LNCaP clone FGC (cell line): ENCODE measurements at regions not wholly inside any gene's neighbourhood (a gene's known extent, or its start where the extent isn't known, plus 50 kb on each side); places are given as distances from the start of the nearest gene placed in this dataset.
"Not testable (repeated sequence)": the region's sequence is repeated elsewhere in the genome, so short reads cannot be mapped to it uniquely, and the experiment has no call there.

Experiments
- DNase-seq: peaks from one replicate; pipeline ENCODE4 v3.0.0-alpha.2; 2011; ENCODE audit warnings: low read depth
- H3K4me3 ChIP-seq: 2 replicates; pipeline ENCODE4 v1.5.1; 2011; ENCODE audit warnings: mild to moderate bottlenecking, low read depth, low read length, control low read depth
- CTCF ChIP-seq: IDR thresholded peaks from 2 replicates; pipeline ENCODE4 v1.5.1; 2012; ENCODE audit warnings: mild to moderate bottlenecking; ENCODE audit not compliant: control insufficient read depth, insufficient read depth; ENCODE audit errors: extremely low read depth

- TF ChIP-seq CTCF: no peak
- H3K4me3 ChIP-seq: no peak overlapping the region
- no peak for DNase-seq
Observed at GRCh38 chr1:199482426-199482825, 545.1 kb upstream of the NR5A2 start.

- H3K4me3 ChIP-seq: no peak overlapping the region
- no peak for DNase-seq
- no peak for TF ChIP-seq CTCF
Observed at GRCh38 chr1:199489594-199489993, 537.9 kb upstream of the NR5A2 start.

- no peak for DNase-seq
Observed at GRCh38 chr1:199490769-199491527, 536.6 kb upstream of the NR5A2 start.

GRCh38 chr1:199495432-199495831, 532.1 kb upstream of the NR5A2 start:
- no peak overlapping the region for H3K4me3 ChIP-seq
- no peak for TF ChIP-seq CTCF
- no peak for DNase-seq

More at GRCh38 chr1:199490769-199491527, 536.6 kb upstream of the NR5A2 start:
- TF ChIP-seq CTCF: no peak
- no peak overlapping the region for H3K4me3 ChIP-seq

GRCh38 chr1:199498802-199499201, 528.7 kb upstream of the NR5A2 start:
- DNase-seq, H3K4me3 ChIP-seq: not testable (repeated sequence)

GRCh38 chr1:199508072-199508471, 519.4 kb upstream of the NR5A2 start:
- TF ChIP-seq CTCF: no peak
- no peak for DNase-seq
- no peak overlapping the region for H3K4me3 ChIP-seq

GRCh38 chr1:199508653-199509052, 518.9 kb upstream of the NR5A2 start:
- no peak for TF ChIP-seq CTCF
- no peak for DNase-seq
- no peak overlapping the region for H3K4me3 ChIP-seq
